ENCODE measurements at regions not wholly inside any gene's neighbourhood (a gene's known extent, or its start where the extent isn't known, plus 50 kb on each side); places are given as distances from the start of the nearest gene placed in this dataset.

GRCh38 chr20:63132131-63132714 lies 83.7 kb downstream of the YTHDF1 start:
- DNase-seq: peak; percentile 14
- H3K36me3 Mint-ChIP-seq: no peaks in the 10 kb centered on the region
- no peaks in the 10 kb centered on the region for H3K9me3 Mint-ChIP-seq
- CTCF ChIA-PET: no interaction called here
- H3K4me1 Mint-ChIP-seq: no peaks in the 10 kb centered on the region
- no peak overlapping the region for H3K4me3 Mint-ChIP-seq
- H3K27ac Mint-ChIP-seq: no peak overlapping the region
- peaks cover 30% of the 10 kb centered on the region for H3K27me3 Mint-ChIP-seq

DNA sequence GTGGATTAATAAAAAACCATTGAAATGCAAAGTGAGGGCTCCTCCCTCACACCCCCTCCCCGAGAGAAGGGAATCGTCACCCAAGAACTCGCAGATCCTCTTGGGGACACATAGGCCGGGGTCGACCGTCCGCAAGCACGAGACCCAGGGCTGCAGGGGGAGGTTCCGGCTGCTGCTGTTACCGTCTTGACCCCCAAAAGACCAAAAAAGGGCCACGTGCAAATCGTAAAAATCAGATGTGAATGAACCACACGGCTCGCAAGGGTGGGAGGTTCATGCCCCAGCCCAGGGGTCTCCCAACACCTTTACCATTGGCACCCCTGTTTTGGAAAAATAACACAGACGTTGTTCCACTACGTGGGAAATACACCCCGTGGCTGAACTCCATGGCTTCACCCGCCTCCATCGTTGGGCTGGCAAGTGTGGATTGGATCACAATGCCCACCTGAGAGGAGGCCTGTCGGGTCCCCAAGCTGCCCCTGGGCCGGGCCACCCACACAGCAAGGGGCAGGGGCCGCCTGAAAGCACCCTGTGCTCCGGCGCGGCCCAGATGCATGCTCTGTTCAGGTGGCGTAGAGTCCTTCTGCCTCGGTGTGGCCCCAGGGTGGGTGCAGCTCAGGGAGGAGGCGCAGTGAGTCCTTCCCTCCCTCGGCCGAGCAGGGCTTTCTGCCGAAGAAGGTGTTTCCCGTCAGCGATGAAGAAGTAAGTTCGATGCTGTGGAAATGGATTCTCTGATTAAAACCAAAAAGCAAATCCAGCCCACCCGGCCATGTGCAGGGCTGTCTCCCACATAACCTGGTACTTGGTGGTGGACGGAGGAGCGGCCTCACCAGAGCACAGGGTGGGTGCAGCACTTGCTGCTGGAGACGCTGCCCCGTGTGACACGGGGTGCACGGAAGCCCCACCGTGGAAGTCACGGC lies 85.0 kb downstream of the YTHDF1 start:
- Mint-ChIP-seq H3K27me3 (peaks cover 30% of the 10 kb centered on the region), H3K27ac (no peak overlapping the region), H3K36me3 (no peaks in the 10 kb centered on the region), H3K9me3 (no peaks in the 10 kb centered on the region), H3K4me3 (no peak overlapping the region), H3K4me1 (no peaks in the 10 kb centered on the region)
- CTCF ChIA-PET: no interaction called here
- DNase-seq: peak; percentile 12

- H3K4me3 Mint-ChIP-seq: no peak overlapping the region
- peaks cover 30% of the 10 kb centered on the region for H3K27me3 Mint-ChIP-seq
- peak; percentile 13 for DNase-seq
- H3K4me1 Mint-ChIP-seq: no peaks in the 10 kb centered on the region
- no peak overlapping the region for H3K27ac Mint-ChIP-seq
- CTCF ChIA-PET: no interaction called here
- H3K36me3 Mint-ChIP-seq: no peaks in the 10 kb centered on the region
- no peaks in the 10 kb centered on the region for H3K9me3 Mint-ChIP-seq
Measured at GRCh38 chr20:63129991-63130657, 85.8 kb downstream of the YTHDF1 start.

- Mint-ChIP-seq H3K27me3 (peaks cover 30% of the 10 kb centered on the region), H3K4me3 (no peak overlapping the region), H3K9me3 (no peaks in the 10 kb centered on the region), H3K4me1 (no peaks in the 10 kb centered on the region), H3K36me3 (no peaks in the 10 kb centered on the region), H3K27ac (no peak overlapping the region)
- CTCF ChIA-PET: no interaction called here
- peak; percentile 1 for DNase-seq
Measured at GRCh38 chr20:63129376-63129965, 86.5 kb downstream of the YTHDF1 start.

GRCh38 chr20:63128956-63129355 lies 87.0 kb downstream of the YTHDF1 start:
- Mint-ChIP-seq H3K36me3 (no peaks in the 10 kb centered on the region), H3K9me3 (no peaks in the 10 kb centered on the region), H3K27me3 (peaks cover 30% of the 10 kb centered on the region), H3K27ac (no peak overlapping the region), H3K4me3 (no peak overlapping the region), H3K4me1 (no peaks in the 10 kb centered on the region)
- peak; percentile 8 for DNase-seq
- CTCF ChIA-PET: no interaction called here

DNA sequence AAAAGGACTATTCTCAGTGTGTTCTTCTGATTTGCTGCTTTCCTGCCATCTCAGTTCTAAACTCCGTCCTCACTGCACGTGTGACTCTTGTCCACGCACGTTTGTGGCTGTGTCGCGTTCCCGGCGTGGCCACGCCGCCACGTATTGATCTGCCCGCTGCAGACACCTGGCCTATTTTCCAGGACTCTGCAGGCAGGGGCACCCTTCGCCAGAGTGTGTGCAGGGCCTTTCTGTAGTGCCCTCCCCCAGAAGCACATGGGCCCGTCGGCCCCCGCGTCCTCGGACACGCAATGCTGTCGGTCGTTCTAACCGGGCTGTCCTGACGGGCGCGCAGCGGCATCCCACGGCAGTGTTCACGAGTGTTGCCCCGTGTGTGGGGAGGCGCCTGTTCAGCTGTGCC lies 87.6 kb downstream of the YTHDF1 start:
- H3K36me3 Mint-ChIP-seq: no peaks in the 10 kb centered on the region

DNA sequence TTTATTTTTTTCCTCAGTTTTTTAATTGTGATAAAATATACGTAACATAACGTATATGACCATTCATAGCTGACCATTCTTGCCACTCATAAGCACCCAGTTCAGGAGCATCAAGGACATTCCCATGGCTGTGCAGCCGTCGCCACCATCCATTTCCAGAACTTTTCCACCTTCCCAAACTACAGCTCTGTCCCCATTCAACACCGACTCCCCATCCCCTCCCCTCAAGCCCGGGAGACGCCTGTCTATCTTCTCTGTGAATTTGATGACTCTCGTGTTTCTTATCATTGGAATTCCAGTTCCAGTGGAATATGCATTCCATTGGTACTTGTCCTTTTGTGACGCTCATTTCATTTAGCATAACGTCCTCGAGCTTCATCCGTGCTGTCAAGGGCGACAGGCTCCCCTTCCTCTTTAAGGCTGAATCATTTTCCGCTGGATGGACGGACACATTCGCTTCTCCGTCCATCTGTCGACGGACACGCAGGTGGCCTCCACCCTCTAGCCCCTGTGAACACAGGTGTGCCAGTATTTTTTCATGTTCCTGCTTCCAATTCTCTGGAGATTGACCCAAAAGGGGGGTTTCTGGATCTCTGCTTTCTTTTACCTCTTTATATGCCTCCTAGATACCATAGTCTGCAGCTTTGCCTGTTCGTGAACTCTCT lies 88.1 kb downstream of the YTHDF1 start:
- Mint-ChIP-seq H3K27me3 (peaks cover 30% of the 10 kb centered on the region), H3K36me3 (no peaks in the 10 kb centered on the region), H3K4me3 (no peak overlapping the region), H3K27ac (no peak overlapping the region), H3K4me1 (no peaks in the 10 kb centered on the region), H3K9me3 (no peaks in the 10 kb centered on the region)
- DNase-seq: peak; percentile 1
- CTCF ChIA-PET: interaction anchor here (0.6 kb wide), 1 partner anchor 254 kb away, joined by 3 read pairs; no protein-coding TSS in a partner anchor

More for the DNA sequence above, 87.6 kb downstream of the YTHDF1 start:
- Mint-ChIP-seq H3K4me3 (no peak overlapping the region), H3K9me3 (no peaks in the 10 kb centered on the region), H3K4me1 (no peaks in the 10 kb centered on the region), H3K27me3 (peaks cover 30% of the 10 kb centered on the region), H3K27ac (no peak overlapping the region)
- DNase-seq: peak; percentile 3
- CTCF ChIA-PET: interaction anchor here (0.6 kb wide), 1 partner anchor 253 kb away, joined by 3 read pairs; no protein-coding TSS in a partner anchor

- no peak overlapping the region for H3K27ac Mint-ChIP-seq
- no peaks in the 10 kb centered on the region for H3K9me3 Mint-ChIP-seq
- DNase-seq: peak; percentile 10
- CTCF ChIA-PET: no interaction called here
- H3K36me3 Mint-ChIP-seq: no peaks in the 10 kb centered on the region
- peaks cover 32% of the 10 kb centered on the region for H3K27me3 Mint-ChIP-seq
- no peak overlapping the region for H3K4me3 Mint-ChIP-seq
- H3K4me1 Mint-ChIP-seq: no peaks in the 10 kb centered on the region
Measured at GRCh38 chr20:63126876-63127699, 88.8 kb downstream of the YTHDF1 start.

DNA sequence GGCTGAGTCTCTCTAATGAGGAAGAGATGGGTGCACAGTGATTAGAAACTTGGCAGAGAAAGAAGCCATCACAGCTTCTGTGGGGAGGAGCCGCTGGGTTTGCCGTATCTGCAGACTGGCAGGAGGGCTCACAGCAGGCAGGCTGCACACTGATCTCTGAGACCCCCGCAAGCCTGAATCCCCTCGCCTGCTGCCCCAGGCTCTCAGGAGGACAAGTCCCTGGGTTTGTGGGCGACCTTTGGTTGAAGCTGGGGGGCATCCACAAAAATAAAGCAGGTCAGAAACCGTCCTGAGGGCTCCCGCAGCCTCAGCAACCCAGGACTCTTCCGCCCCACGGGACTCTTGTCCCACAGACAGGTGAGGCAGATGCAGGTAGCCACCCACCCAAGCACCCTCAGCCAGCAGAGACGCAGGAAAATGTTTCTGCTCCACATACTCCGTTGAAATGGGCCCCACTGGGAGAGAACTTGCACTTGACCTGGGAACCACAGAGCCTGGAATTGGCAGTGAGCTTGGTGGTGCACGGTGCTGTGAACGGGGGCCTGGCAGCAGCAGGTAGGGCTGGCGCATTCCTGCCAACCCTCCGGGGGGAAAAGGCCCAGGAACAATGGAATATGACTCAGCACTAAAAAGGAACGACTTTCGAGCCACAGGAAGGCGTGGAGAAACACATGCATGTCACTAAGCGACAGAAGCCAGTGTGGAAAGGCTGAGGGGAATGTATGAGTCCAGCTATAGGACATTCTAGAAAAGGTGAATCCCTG lies 89.9 kb downstream of the YTHDF1 start:
- H3K4me1 Mint-ChIP-seq: no peaks in the 10 kb centered on the region
- no peak overlapping the region for H3K4me3 Mint-ChIP-seq
- DNase-seq: peak; percentile 8
- no peaks in the 10 kb centered on the region for H3K36me3 Mint-ChIP-seq
- CTCF ChIA-PET: no interaction called here
- no peak overlapping the region for H3K27ac Mint-ChIP-seq
- H3K27me3 Mint-ChIP-seq: peaks cover 27% of the 10 kb centered on the region
- no peaks in the 10 kb centered on the region for H3K9me3 Mint-ChIP-seq

GRCh38 chr20:63125581-63125837 lies 90.4 kb downstream of the YTHDF1 start:
- no peaks in the 10 kb centered on the region for H3K9me3 Mint-ChIP-seq
- no peak overlapping the region for H3K27ac Mint-ChIP-seq
- no peaks in the 10 kb centered on the region for H3K4me1 Mint-ChIP-seq
- H3K36me3 Mint-ChIP-seq: no peaks in the 10 kb centered on the region
- H3K4me3 Mint-ChIP-seq: no peak overlapping the region
- peaks cover 23% of the 10 kb centered on the region for H3K27me3 Mint-ChIP-seq
- DNase-seq: no peak
- CTCF ChIA-PET: no interaction called here

- Mint-ChIP-seq H3K36me3 (no peaks in the 10 kb centered on the region), H3K4me3 (no peak overlapping the region), H3K4me1 (no peaks in the 10 kb centered on the region), H3K27ac (no peak overlapping the region), H3K9me3 (no peaks in the 10 kb centered on the region), H3K27me3 (peaks cover 18% of the 10 kb centered on the region)
- DNase-seq: peak; percentile 15
- CTCF ChIA-PET: no interaction called here
Measured at GRCh38 chr20:63124782-63125580, 91.0 kb downstream of the YTHDF1 start.

DNA sequence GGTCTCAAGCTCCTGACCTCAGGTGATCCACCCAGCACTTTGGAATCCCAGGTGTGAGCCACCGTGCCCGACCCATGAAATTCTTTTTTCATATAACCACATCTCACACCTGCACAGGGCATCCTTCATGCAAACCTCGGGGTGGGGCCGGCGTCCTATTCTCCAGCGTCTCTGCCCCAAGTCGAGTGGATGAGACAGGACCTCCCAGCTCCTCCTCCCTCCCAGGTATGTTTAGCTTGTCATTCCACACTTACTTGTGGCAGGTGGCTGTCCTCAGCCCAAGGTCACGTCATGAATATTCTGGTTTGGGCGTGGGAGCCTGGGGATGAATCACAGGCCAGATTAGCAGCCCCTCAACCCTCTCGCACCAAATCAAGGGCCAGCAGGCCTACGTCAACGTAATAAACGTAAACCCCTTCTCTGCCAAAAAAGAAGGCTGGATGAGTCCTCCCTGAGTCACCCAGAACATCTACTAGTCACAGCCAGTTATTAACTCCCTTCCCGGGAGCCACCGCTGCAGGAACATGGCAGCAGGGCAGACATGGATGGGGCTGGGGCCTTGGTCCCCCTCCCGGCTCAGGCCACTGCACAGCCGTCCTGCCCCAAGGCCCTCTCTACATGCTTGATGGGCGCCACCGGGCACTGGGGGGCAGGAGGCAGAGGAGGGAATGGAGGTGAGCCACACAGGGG lies 91.7 kb downstream of the YTHDF1 start:
- no peaks in the 10 kb centered on the region for H3K4me1 Mint-ChIP-seq
- CTCF ChIA-PET: no interaction called here
- H3K9me3 Mint-ChIP-seq: no peaks in the 10 kb centered on the region

More for the DNA sequence above, 91.7 kb downstream of the YTHDF1 start:
- DNase-seq: peak; percentile 13
- Mint-ChIP-seq H3K4me3 (no peak overlapping the region), H3K36me3 (no peaks in the 10 kb centered on the region), H3K27me3 (peaks cover 11% of the 10 kb centered on the region), H3K27ac (no peak overlapping the region)
